ENCODE measurements at regions not wholly inside any gene's neighbourhood (a gene's known extent, or its start where the extent isn't known, plus 50 kb on each side); places are given as distances from the start of the nearest gene placed in this dataset.

- DNase-seq: no peak
Observed at GRCh38 chr10:8576911-8577310, 522.4 kb downstream of the GATA3 start.

- peak; percentile 1 for DNase-seq
Observed at GRCh38 chr10:8577686-8578085, 523.2 kb downstream of the GATA3 start.

GRCh38 chr10:8581521-8582225 is 527.2 kb downstream of the GATA3 start:
- DNase-seq: no peak

GRCh38 chr10:8583096-8583495 is 528.6 kb downstream of the GATA3 start:
- no peak for DNase-seq

- no peak for DNase-seq
Observed at GRCh38 chr10:8584666-8585065, 530.2 kb downstream of the GATA3 start.

- DNase-seq: peak; percentile 49
Observed at GRCh38 chr10:8586504-8586903, 532.0 kb downstream of the GATA3 start.

GRCh38 chr10:8588135-8588534 is 533.6 kb downstream of the GATA3 start:
- no peak for DNase-seq

DNA sequence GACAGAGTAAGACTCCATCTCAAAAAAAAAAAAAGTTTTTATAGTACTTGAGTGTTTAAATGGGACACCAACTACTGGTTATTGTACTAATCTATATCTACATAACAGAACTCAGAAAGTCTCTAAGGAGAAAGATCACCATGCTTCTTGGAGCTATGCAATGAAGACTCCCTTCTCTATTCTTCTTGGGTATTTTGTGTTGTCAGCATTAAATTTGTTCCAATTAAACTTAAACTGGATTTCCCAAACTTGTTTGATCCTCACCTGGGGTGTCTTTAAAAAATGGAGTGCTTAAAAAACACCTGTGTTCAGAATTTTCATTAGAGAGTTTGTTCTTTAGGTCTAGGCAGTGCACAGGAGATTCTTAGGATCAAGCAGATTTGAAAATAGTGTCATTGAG is 536.0 kb downstream of the GATA3 start:
- DNase-seq: no peak

DNA sequence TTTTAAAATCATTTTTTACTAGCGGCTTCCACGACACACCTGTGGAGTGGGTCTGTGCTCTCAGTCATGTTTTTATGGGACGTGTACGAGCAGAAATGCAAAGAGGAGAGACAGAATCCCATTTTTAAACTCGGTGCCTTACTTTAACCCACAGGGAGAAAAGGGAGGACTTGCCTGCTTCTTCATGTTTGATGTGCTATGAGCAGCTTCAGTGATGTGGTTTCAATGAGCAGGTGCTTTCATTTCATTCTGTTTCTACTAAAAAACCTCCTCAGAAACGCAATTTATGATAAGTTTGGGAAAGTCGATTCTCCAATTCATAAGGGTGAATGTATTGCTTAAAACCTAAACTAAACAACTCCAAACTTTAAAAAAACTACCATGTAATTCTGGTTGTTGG is 537.2 kb downstream of the GATA3 start:
- DNase-seq: no peak

DNA sequence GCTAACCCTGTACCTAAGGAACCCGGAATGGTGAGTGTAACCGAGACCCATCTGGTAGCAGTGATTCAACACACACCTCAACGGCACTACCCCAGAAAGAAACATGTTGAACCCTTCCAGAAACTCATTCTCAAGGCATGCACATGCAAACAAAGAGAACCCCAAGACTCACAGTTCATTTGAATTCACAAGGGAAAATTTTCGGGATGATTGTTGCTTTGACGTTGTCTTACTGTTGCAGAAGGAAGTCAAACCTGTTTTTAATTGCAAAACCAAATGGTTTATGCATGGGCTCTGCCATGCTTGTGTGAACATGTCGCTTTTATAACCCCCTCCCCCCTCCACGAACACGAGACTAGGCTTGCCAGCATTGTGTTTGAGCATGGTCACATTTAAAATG is 539.7 kb downstream of the GATA3 start:
- no peak for DNase-seq

- no peak for DNase-seq
Observed at GRCh38 chr10:8594711-8595110, 540.2 kb downstream of the GATA3 start.

GRCh38 chr10:8595140-8595539 is 540.7 kb downstream of the GATA3 start:
- no peak for DNase-seq

GRCh38 chr10:8596929-8597472 is 542.5 kb downstream of the GATA3 start:
- no peak for DNase-seq

DNA sequence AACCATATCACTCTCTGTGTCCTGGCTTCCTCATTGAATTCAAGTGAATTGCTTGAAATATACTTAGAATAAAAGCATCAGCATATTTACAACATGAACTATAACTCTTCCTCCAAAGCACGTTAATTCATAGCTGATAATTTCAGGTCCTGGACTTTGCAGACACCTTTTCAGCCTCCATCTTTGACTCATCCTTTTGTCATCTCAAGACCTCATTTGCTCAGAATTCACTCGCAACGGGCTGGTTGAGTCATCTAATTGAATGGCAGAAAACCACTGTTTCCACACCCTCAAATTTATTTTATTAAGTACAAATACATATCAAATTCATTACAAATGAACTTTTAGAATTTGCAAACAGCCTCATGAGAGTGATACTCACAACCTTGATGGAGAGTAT is 545.7 kb downstream of the GATA3 start:
- DNase-seq: peak; percentile 15

GRCh38 chr10:8602821-8603220 is 548.3 kb downstream of the GATA3 start:
- DNase-seq: no peak

DNA sequence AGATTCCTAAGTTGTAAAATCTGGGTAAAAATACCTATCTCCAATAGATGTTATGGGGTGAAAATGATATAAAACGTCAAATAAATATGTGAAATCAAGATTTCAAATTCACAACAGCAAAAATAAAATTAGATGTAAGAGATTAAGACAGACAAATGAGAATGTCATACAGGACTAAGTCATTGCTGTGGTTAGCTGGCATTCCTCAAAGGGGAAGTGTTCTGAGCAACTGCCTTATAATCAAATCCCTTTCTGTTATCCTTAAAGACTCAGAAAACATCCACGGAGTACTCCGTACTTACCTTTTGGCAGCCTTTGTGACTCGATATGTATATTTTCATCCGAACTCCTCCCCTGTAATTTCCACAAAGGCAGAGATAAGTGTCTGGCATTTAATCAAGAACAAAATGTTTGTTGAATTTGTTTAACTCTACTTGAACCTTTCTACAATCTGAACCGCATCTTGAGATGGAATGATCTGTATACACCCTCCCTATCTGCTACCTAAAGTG is 559.6 kb downstream of the GATA3 start:
- no peak for DNase-seq

GRCh38 chr10:8615118-8615517 is 560.6 kb downstream of the GATA3 start:
- DNase-seq: no peak

DNA sequence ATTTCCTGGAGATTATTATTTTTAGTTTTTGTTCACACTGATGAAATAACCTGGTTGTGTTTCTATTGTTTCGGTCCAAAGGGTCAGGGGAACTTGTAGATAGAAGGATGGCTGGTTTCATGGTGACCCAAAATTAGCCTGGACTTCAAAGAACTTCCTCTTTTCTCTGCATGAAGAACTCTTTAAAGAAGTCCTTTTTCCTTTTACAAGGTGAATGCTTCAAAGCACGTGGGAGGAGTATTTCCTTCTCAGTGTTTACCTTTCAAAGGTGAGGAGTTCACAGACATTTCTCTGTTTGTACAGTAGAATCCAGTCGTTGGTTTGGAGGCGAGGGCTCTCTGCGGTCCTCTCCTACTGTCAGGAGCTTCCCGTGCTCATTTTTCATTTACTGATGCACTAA is 561.7 kb downstream of the GATA3 start:
- no peak for DNase-seq

DNA sequence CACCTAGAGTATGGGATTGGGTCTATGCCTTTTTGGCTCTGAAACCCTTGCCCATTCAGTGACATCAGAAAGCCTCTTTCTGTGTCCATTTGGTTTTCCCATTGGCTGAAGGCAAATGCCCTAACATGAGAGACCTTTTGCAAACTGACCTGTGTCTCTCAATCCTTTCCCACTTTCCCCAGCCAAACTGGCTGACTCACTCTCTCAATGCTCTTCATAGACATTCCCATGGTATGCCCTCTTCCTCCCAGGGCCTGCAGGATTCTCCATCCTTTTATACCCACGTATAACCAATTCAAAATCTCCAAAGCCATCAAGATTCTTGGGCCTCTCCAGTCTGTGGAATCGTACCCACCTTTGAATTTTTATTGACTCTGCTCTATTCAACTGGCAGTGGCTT is 563.3 kb downstream of the GATA3 start:
- DNase-seq: no peak

DNA sequence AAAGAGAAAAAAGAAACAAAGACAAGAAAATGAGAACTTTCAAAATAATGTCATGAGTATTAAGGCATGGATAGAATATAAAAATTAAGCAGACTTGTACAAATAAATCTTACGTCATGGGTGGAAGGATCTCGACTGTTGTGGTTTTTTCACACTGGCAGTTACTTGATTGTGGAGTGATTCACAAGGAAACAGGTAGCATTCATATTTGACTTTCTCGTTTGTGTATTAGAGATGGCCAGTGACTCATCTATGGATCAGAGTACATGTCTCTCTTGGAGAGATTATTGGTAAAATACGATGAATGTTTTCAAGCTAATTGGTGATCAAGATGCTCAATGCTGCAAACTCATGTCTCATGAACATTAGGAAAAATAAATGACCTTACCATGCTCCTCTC is 564.3 kb downstream of the GATA3 start:
- no peak for DNase-seq

GRCh38 chr10:8628351-8628750 is 573.9 kb downstream of the GATA3 start:
- no peak for DNase-seq

DNA sequence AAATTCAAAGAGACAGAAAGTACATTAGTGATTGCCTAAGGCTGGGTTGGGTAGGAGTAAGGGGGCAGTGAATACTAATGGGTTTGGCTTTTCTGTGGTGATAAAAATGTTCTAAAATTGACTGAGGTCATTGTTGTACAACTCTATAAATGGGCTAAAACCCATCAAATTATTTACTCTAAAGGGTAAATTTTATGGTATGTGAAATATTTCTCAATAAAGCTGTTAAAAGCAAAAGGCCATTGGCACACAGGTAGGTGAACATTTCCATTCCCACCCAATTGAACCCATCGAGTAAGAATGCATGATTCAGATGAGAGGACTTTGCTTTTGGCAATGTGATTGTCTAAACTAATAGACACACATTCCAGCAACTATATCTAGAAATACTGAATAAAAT is 579.4 kb downstream of the GATA3 start:
- no peak for DNase-seq

GRCh38 chr10:8636371-8636770 is 581.9 kb downstream of the GATA3 start:
- no peak for DNase-seq

DNA sequence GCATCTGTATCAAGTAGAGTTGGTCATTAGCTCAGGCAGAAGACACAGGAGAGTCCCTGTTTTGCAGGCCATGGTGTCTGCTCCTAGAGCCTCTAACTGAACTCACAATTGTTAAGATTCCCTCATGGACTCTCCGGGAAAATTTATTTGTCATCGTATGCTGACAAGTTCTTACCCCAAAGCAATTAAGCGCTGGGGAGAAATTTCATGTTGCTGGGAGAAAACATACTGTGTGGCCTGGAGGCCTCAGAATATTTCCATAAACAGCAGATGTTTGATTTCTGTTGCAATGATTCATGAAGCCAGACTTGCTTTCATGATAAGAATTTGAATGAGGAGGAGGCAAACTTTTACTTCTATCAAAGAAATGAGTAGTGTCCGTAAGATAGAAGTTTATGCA is 583.2 kb downstream of the GATA3 start:
- no peak for DNase-seq

- DNase-seq: no peak
Observed at GRCh38 chr10:8638088-8638672, 583.7 kb downstream of the GATA3 start.
